OCI-LY3 (cell line): ENCODE measurements at regions not wholly inside any gene's neighbourhood (a gene's known extent, or its start where the extent isn't known, plus 50 kb on each side); places are given as distances from the start of the nearest gene placed in this dataset.

Experiments used
- H2AFZ ChIP-seq: fragments of 200-600, 300-600 bp; shearing (Covaris generic); 2 replicates; pipeline ENCODE4 v1.6.0; 2014; ENCODE audit warnings: antibody characterized with exemption, low read depth, low read length
- H3K27ac ChIP-seq: fragments of 200-600, 300-600 bp; sonication (generic); 2 replicates; pipeline ENCODE4 v1.5.1; 2014; ENCODE audit warnings: mild to moderate bottlenecking, low read length, moderate library complexity, mixed read lengths
- H3K27me3 ChIP-seq: fragments of 200-600, 300-600 bp; sonication (generic); 2 replicates; pipeline ENCODE4 v1.6.1; 2014; ENCODE audit warnings: low read depth, low read length, mixed read lengths
- H3K36me3 ChIP-seq: fragments of 200-600, 300-600 bp; sonication (generic); replicated peaks from 2 replicates; pipeline ENCODE3; 2014; ENCODE audit warnings: low read depth, low read length, mixed read lengths
- H3K4me1 ChIP-seq: fragments of 300-600, 200-600 bp; sonication (generic); 2 replicates; pipeline ENCODE4 v1.6.1; 2014; ENCODE audit warnings: low read length, mixed read lengths
- H3K4me2 ChIP-seq: fragments of 200-600, 300-600 bp; sonication (generic); 2 replicates; pipeline ENCODE4 v1.6.1; 2014; ENCODE audit warnings: low read length, mixed read lengths
- H3K4me3 ChIP-seq: fragments of 300-600, 200-600 bp; sonication (generic); 2 replicates; pipeline ENCODE4 v1.5.1; 2014; ENCODE audit warnings: antibody characterized with exemption, mild to moderate bottlenecking, low read length, moderate library complexity
- H3K79me2 ChIP-seq: fragments of 300-600, 200-600 bp; shearing (Covaris generic); 2 replicates; pipeline ENCODE4 v1.6.1; 2014; ENCODE audit warnings: mild to moderate bottlenecking, low read length, mixed read lengths
- H3K9ac ChIP-seq: fragments of 300-600, 200-600 bp; shearing (Covaris generic); 2 replicates; pipeline ENCODE4 v1.6.0; 2014; ENCODE audit warnings: mild to moderate bottlenecking, low read length, moderate library complexity
- H3K9me3 ChIP-seq: fragments of 200-600, 300-600 bp; shearing (Covaris generic); 2 replicates; pipeline ENCODE4 v1.6.1; 2014; ENCODE audit warnings: low read length, mixed read lengths; ENCODE audit not compliant: insufficient read depth
- H4K20me1 ChIP-seq: fragments of 200-600, 300-600 bp; sonication (generic); 2 replicates; pipeline ENCODE4 v1.6.1; 2016; ENCODE audit warnings: low read length, mixed read lengths; ENCODE audit not compliant: insufficient read depth
- EZH2phosphoT487 ChIP-seq: fragments of 200-600 bp; shearing (Covaris generic); IDR thresholded peaks from 2 replicates; pipeline ENCODE4 v1.6.1; 2018; ENCODE audit warnings: antibody characterized with exemption, mixed run types, low read depth
- TF ChIP-seq, protein P1 (sequence below): fragments of 200-600, 300-600 bp; sonication (generic); IDR thresholded peaks from 2 replicates; pipeline ENCODE4 v1.5.1; 2014; ENCODE audit warnings: antibody characterized with exemption, low read length, low read depth

DNA sequence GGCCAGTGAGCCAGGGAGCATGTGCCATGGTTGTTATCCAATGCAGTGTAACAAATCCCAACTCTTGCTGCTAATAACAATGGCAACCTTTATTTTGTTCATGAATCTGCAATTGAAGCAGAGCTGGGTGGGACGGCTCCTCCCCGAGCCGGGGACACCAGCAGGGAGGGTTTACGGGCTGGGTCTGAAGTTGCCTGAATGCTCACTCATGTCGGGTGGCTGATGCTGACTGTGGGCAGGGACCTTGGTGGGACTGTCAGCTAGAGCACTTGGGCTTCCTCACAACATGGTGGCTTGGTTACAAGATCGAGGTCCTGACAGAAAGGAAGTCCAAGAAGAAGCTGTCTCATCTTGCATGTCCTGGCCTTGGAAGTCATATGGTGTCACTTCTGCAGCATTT, 264.5 kb downstream of the NDUFA10 start:
- H3K9ac ChIP-seq: no peak overlapping the region
- H3K27ac ChIP-seq: no peak overlapping the region
- no peaks in the 10 kb centered on the region for H3K4me1 ChIP-seq
- H3K36me3 ChIP-seq: no peaks in the 10 kb centered on the region
- H3K4me3 ChIP-seq: no peak overlapping the region
- no peak overlapping the region for H3K4me2 ChIP-seq
- H2AFZ ChIP-seq: no peak overlapping the region
- TF ChIP-seq, protein P1, sequence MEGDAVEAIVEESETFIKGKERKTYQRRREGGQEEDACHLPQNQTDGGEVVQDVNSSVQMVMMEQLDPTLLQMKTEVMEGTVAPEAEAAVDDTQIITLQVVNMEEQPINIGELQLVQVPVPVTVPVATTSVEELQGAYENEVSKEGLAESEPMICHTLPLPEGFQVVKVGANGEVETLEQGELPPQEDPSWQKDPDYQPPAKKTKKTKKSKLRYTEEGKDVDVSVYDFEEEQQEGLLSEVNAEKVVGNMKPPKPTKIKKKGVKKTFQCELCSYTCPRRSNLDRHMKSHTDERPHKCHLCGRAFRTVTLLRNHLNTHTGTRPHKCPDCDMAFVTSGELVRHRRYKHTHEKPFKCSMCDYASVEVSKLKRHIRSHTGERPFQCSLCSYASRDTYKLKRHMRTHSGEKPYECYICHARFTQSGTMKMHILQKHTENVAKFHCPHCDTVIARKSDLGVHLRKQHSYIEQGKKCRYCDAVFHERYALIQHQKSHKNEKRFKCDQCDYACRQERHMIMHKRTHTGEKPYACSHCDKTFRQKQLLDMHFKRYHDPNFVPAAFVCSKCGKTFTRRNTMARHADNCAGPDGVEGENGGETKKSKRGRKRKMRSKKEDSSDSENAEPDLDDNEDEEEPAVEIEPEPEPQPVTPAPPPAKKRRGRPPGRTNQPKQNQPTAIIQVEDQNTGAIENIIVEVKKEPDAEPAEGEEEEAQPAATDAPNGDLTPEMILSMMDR: no peak
- no peak for TF ChIP-seq EZH2phosphoT487
- H4K20me1 ChIP-seq: no peaks in the 10 kb centered on the region
- H3K9me3 ChIP-seq: no peaks in the 10 kb centered on the region
- no peaks in the 10 kb centered on the region for H3K79me2 ChIP-seq
- H3K27me3 ChIP-seq: no peaks in the 10 kb centered on the region

- Histone ChIP-seq H3K4me1 (no peaks in the 10 kb centered on the region), H3K36me3 (no peaks in the 10 kb centered on the region), H2AFZ (no peak overlapping the region), H3K27ac (no peak overlapping the region), H3K4me3 (no peak overlapping the region), H3K27me3 (no peaks in the 10 kb centered on the region), H3K9me3 (no peaks in the 10 kb centered on the region), H4K20me1 (no peaks in the 10 kb centered on the region), H3K4me2 (no peak overlapping the region), H3K79me2 (no peaks in the 10 kb centered on the region), H3K9ac (no peak overlapping the region)
- TF ChIP-seq, protein P1: no peak
- no peak for TF ChIP-seq EZH2phosphoT487
Measured at GRCh38 chr2:239758279-239758877, 266.8 kb downstream of the NDUFA10 start.

DNA sequence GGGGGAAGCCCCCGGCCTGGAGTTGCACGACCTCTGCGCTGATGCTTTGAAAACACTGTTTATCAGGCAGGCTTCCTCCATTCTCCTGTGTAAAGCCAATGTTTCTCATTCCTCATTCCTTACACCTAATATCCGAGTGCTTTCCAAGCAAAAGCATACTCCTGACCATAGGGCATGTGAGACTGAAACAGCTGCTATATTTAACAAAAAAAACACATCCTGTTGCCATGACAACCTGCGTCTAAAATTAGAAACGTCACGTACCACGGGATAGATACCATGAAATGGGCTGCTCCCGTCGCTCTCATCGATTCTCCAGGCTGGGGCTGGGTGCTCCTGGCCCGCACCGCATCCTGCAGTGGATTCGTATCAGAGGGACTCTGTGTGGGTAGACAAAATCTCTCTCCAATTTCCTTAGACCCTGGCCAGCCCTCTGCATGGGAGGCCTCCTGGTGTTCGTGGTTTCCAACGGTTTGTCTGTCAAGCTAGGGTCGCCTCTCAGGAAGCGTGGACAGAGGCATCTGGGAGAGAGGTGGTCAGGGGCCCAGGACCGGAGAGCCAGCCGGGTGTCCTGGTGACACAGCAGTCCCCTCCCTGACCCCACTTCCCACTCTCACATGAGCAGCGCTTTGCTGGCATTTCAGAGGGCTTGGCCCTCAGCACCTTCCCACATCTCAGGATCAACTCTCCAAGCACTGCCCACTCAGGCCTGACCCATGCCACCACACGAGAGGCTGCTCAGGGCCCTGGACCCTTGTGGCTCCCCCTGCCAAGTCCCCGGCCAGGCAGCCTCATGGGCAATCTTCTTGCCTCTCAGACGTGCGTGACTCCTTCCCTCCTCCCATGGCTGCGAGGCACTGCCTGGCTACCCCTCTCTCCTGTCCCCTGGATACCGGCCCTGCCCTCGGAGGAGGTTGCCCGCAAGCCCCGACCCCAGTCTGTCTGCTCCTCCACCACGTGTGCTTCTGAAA, 268.1 kb downstream of the NDUFA10 start:
- Histone ChIP-seq H3K4me3 (no peak overlapping the region), H3K79me2 (no peaks in the 10 kb centered on the region), H4K20me1 (no peaks in the 10 kb centered on the region), H3K4me1 (no peaks in the 10 kb centered on the region), H2AFZ (no peak overlapping the region), H3K36me3 (no peaks in the 10 kb centered on the region), H3K4me2 (no peak overlapping the region), H3K27me3 (no peaks in the 10 kb centered on the region), H3K9ac (no peak overlapping the region), H3K27ac (no peak overlapping the region), H3K9me3 (no peaks in the 10 kb centered on the region)
- TF ChIP-seq, protein P1: no peak
- no peak for TF ChIP-seq EZH2phosphoT487

- Histone ChIP-seq H4K20me1 (no peaks in the 10 kb centered on the region), H3K4me3 (no peak overlapping the region), H3K4me1 (no peaks in the 10 kb centered on the region), H3K27me3 (no peaks in the 10 kb centered on the region), H3K36me3 (no peaks in the 10 kb centered on the region), H3K4me2 (no peak overlapping the region), H2AFZ (no peak overlapping the region), H3K9me3 (no peaks in the 10 kb centered on the region), H3K9ac (no peak overlapping the region), H3K79me2 (no peaks in the 10 kb centered on the region), H3K27ac (no peak overlapping the region)
- TF ChIP-seq, protein P1: no peak
- TF ChIP-seq EZH2phosphoT487: no peak
Measured at GRCh38 chr2:239756031-239756789, 268.9 kb downstream of the NDUFA10 start.
